Activated B cell treated with CpG ODN at 0.5 μM for 24 hours (primary cell): ENCODE measurements at regions not wholly inside any gene's neighbourhood (a gene's known extent, or its start where the extent isn't known, plus 50 kb on each side); places are given as distances from the start of the nearest gene placed in this dataset.

Experiments
- ATAC-seq: fragments of 200-7000 bp; cut with Tn5 transposase; one replicate; pipeline ENCODE4 v1.10.0; 2021; ENCODE audit warnings: low read depth, mild to moderate bottlenecking, moderate library complexity
- CTCF ChIA-PET: fragments of 350-600 bp; sonication (Branson Sonifier 250); formaldehyde crosslinking; loops from one replicate; lab custom pipeline; 2021; ENCODE audit warnings: antibody characterized with exemption; lab: Charles Lee
- POLR2A ChIA-PET: fragments of 350-600 bp; sonication (Branson Sonifier 250); formaldehyde crosslinking; loops from one replicate; lab custom pipeline; 2021; ENCODE audit warnings: antibody characterized with exemption; lab: Charles Lee
- DNase-seq: peaks from one replicate; pipeline ENCODE4 v3.0.0; 2022
- H3K27ac Mint-ChIP-seq: one replicate; pipeline ENCODE4 v1.8.0; 2020; ENCODE audit warnings: mixed read lengths
- H3K27me3 Mint-ChIP-seq: one replicate; pipeline ENCODE4 v1.8.0; 2021; ENCODE audit warnings: mixed read lengths
- H3K36me3 Mint-ChIP-seq: one replicate; pipeline ENCODE4 v1.8.0; 2021; ENCODE audit warnings: low read depth, mixed read lengths
- H3K4me1 Mint-ChIP-seq: one replicate; pipeline ENCODE4 v1.8.0; 2021; ENCODE audit warnings: mixed read lengths
- H3K4me3 Mint-ChIP-seq: one replicate; pipeline ENCODE4 v1.8.0; 2020; ENCODE audit warnings: mild to moderate bottlenecking, mixed read lengths
- H3K9me3 Mint-ChIP-seq: one replicate; pipeline ENCODE4 v1.8.0; 2020; ENCODE audit warnings: mixed read lengths
- CTCF ChIP-seq: fragments of 200-600 bp; IDR thresholded peaks from one replicate; pipeline ENCODE4 v1.8.0; 2022; ENCODE audit warnings: antibody characterized with exemption, mild to moderate bottlenecking
- intact Hi-C: fragments of 100-400 bp; cut with micrococcal nuclease; formaldehyde crosslinking; loops from one replicate; pipeline ENCODE4 v1.15.1; 2024

- ATAC-seq: no peak
- ChIA-PET CTCF (no interaction called here), POLR2A (no interaction called here)
- H3K27me3 Mint-ChIP-seq: peaks cover 10% of the 10 kb centered on the region
- H3K4me1 Mint-ChIP-seq: no peaks in the 10 kb centered on the region
- no peaks in the 10 kb centered on the region for H3K36me3 Mint-ChIP-seq
- no peak overlapping the region for H3K27ac Mint-ChIP-seq
- H3K9me3 Mint-ChIP-seq: peaks cover 13% of the 10 kb centered on the region
- intact Hi-C loops: no loop called here
- TF ChIP-seq CTCF: no peak
- no peak for DNase-seq
- H3K4me3 Mint-ChIP-seq: no peak overlapping the region
Observed at GRCh38 chr20:4507288-4507719, 179.0 kb upstream of the PRNP start.

GRCh38 chr20:4504814-4505213 lies 181.4 kb upstream of the PRNP start:
- DNase-seq: no peak
- intact Hi-C loops: no loop called here
- peaks cover 15% of the 10 kb centered on the region for H3K27me3 Mint-ChIP-seq
- ChIA-PET POLR2A (no interaction called here), CTCF (no interaction called here)
- no peak for TF ChIP-seq CTCF
- H3K36me3 Mint-ChIP-seq: no peaks in the 10 kb centered on the region
- H3K4me3 Mint-ChIP-seq: no peak overlapping the region
- H3K27ac Mint-ChIP-seq: no peak overlapping the region
- H3K9me3 Mint-ChIP-seq: peaks cover 12% of the 10 kb centered on the region
- no peak for ATAC-seq
- no peaks in the 10 kb centered on the region for H3K4me1 Mint-ChIP-seq

GRCh38 chr20:4502756-4503155 lies 183.5 kb upstream of the PRNP start:
- Mint-ChIP-seq H3K27me3 (peaks cover 21% of the 10 kb centered on the region), H3K9me3 (peaks cover 7% of the 10 kb centered on the region), H3K27ac (no peak overlapping the region), H3K4me3 (no peak overlapping the region), H3K36me3 (no peaks in the 10 kb centered on the region), H3K4me1 (no peaks in the 10 kb centered on the region)
- no peak for ATAC-seq
- DNase-seq: no peak
- CTCF ChIA-PET: no interaction called here
- POLR2A ChIA-PET: no interaction called here
- intact Hi-C loops: no loop called here
- TF ChIP-seq CTCF: no peak

- H3K27ac Mint-ChIP-seq: no peak overlapping the region
- H3K9me3 Mint-ChIP-seq: peaks cover 2% of the 10 kb centered on the region
- ATAC-seq (no peak), DNase-seq (no peak)
- TF ChIP-seq CTCF: no peak
- peaks cover 7% of the 10 kb centered on the region for H3K27me3 Mint-ChIP-seq
- H3K36me3 Mint-ChIP-seq: no peaks in the 10 kb centered on the region
- intact Hi-C loops: no loop called here
- ChIA-PET POLR2A (no interaction called here), CTCF (no interaction called here)
- H3K4me3 Mint-ChIP-seq: no peak overlapping the region
- H3K4me1 Mint-ChIP-seq: no peaks in the 10 kb centered on the region
Observed at GRCh38 chr20:4493386-4493785, 192.9 kb upstream of the PRNP start.

- ATAC-seq: no peak
- ChIA-PET POLR2A (no interaction called here), CTCF (no interaction called here)
- no peak overlapping the region for H3K4me3 Mint-ChIP-seq
- H3K27me3 Mint-ChIP-seq: peaks cover 12% of the 10 kb centered on the region
- no peaks in the 10 kb centered on the region for H3K36me3 Mint-ChIP-seq
- no peak for DNase-seq
- intact Hi-C loops: no loop called here
- H3K9me3 Mint-ChIP-seq: peaks cover 2% of the 10 kb centered on the region
- no peak overlapping the region for H3K27ac Mint-ChIP-seq
- no peaks in the 10 kb centered on the region for H3K4me1 Mint-ChIP-seq
- TF ChIP-seq CTCF: no peak
Observed at GRCh38 chr20:4491643-4492042, 194.6 kb upstream of the PRNP start.
